Stimulated activated naive B cell treated with anti-CD40 and anti-IgM and Interleukin-4, amounts not matched to agents 10 μg/mL and 1 μg/mL and 100 μg/mL, for 72 hours (primary cell): ENCODE measurements at regions not wholly inside any gene's neighbourhood (a gene's known extent, or its start where the extent isn't known, plus 50 kb on each side); places are given as distances from the start of the nearest gene placed in this dataset.

Source experiments
- ATAC-seq, 2 donors: fragments of 150-1000 bp; cut with Tn5 transposase; replicated peaks; 2 replicates each; pipeline ENCODE4 v1.10.0; 2021; ENCODE audit warnings: moderate library complexity in 1 of 2
- DNase-seq: peaks from one replicate; pipeline ENCODE4 v3.0.0; 2021
- H3K27ac Mint-ChIP-seq: one replicate; pipeline ENCODE4 v1.8.0; 2022; ENCODE audit warnings: mild to moderate bottlenecking, mixed read lengths
- H3K27me3 Mint-ChIP-seq, 2 donors: one replicate each; pipeline ENCODE4 v1.8.0; 2022; ENCODE audit warnings: mixed read lengths in 2 of 2
- H3K36me3 Mint-ChIP-seq, 2 donors: one replicate each; pipeline ENCODE4 v1.8.0; 2022; ENCODE audit warnings: mixed read lengths in 2 of 2, mild to moderate bottlenecking in 1 of 2
- H3K4me1 Mint-ChIP-seq, 2 donors: one replicate each; pipeline ENCODE4 v1.8.0; 2022; ENCODE audit warnings: mixed read lengths in 2 of 2, mild to moderate bottlenecking in 1 of 2
- H3K4me3 Mint-ChIP-seq, 2 donors: one replicate each; pipeline ENCODE4 v1.8.0; 2022; ENCODE audit warnings: mild to moderate bottlenecking in 2 of 2, mixed read lengths in 2 of 2, moderate library complexity in 1 of 2
- H3K9me3 Mint-ChIP-seq, 2 donors: one replicate each; pipeline ENCODE4 v1.8.0; 2022; ENCODE audit warnings: mixed read lengths in 2 of 2, mild to moderate bottlenecking in 1 of 2

- ATAC-seq: no peak
Measured at GRCh38 chr1:175877939-175878737, 134.7 kb upstream of the TNR start.

GRCh38 chr1:175875556-175875955, 132.2 kb upstream of the TNR start:
- ATAC-seq: no peak

More at GRCh38 chr1:175877939-175878737, 134.7 kb upstream of the TNR start:
- no peaks in the 10 kb centered on the region for H3K4me1 Mint-ChIP-seq
- H3K36me3 Mint-ChIP-seq: no peaks in the 10 kb centered on the region
- no peak overlapping the region for H3K27ac Mint-ChIP-seq
- H3K4me3 Mint-ChIP-seq: no peak overlapping the region
- no peak for DNase-seq
- no peaks in the 10 kb centered on the region for H3K27me3 Mint-ChIP-seq
- no peaks in the 10 kb centered on the region for H3K9me3 Mint-ChIP-seq

GRCh38 chr1:175874081-175874480, 130.7 kb upstream of the TNR start:
- no peaks in the 10 kb centered on the region for H3K4me1 Mint-ChIP-seq
- H3K9me3 Mint-ChIP-seq: no peaks in the 10 kb centered on the region
- H3K4me3 Mint-ChIP-seq: no peak overlapping the region
- H3K27me3 Mint-ChIP-seq: no peaks in the 10 kb centered on the region
- H3K36me3 Mint-ChIP-seq: no peaks in the 10 kb centered on the region
- H3K27ac Mint-ChIP-seq: no peak overlapping the region
- ATAC-seq: no peak
- no peak for DNase-seq

More at GRCh38 chr1:175875556-175875955, 132.2 kb upstream of the TNR start:
- no peaks in the 10 kb centered on the region for H3K9me3 Mint-ChIP-seq
- H3K36me3 Mint-ChIP-seq: no peaks in the 10 kb centered on the region
- H3K4me1 Mint-ChIP-seq: no peaks in the 10 kb centered on the region
- H3K4me3 Mint-ChIP-seq: no peak overlapping the region
- DNase-seq: no peak
- no peak overlapping the region for H3K27ac Mint-ChIP-seq
- no peaks in the 10 kb centered on the region for H3K27me3 Mint-ChIP-seq

GRCh38 chr1:175873290-175873935, 130.0 kb upstream of the TNR start:
- DNase-seq (peak; percentile 5), ATAC-seq (peak; percentile 35 to 68)
- Mint-ChIP-seq H3K4me3 (no peak overlapping the region), H3K27ac (no peak overlapping the region), H3K9me3 (no peaks in the 10 kb centered on the region), H3K4me1 (no peaks in the 10 kb centered on the region), H3K36me3 (no peaks in the 10 kb centered on the region), H3K27me3 (no peaks in the 10 kb centered on the region)

GRCh38 chr1:175872588-175872987, 129.2 kb upstream of the TNR start:
- DNase-seq (no peak), ATAC-seq (no peak)
- Mint-ChIP-seq H3K4me1 (no peaks in the 10 kb centered on the region), H3K27ac (no peak overlapping the region), H3K9me3 (no peaks in the 10 kb centered on the region), H3K27me3 (no peaks in the 10 kb centered on the region), H3K4me3 (no peak overlapping the region), H3K36me3 (no peaks in the 10 kb centered on the region)

GRCh38 chr1:175871647-175872046, 128.3 kb upstream of the TNR start:
- H3K36me3 Mint-ChIP-seq: no peaks in the 10 kb centered on the region
- H3K27me3 Mint-ChIP-seq: no peaks in the 10 kb centered on the region
- no peak for DNase-seq
- no peaks in the 10 kb centered on the region for H3K9me3 Mint-ChIP-seq
- ATAC-seq: no peak
- no peak overlapping the region for H3K4me3 Mint-ChIP-seq
- H3K4me1 Mint-ChIP-seq: no peaks in the 10 kb centered on the region
- H3K27ac Mint-ChIP-seq: no peak overlapping the region

- H3K36me3 Mint-ChIP-seq: no peaks in the 10 kb centered on the region
- no peak for DNase-seq
- no peaks in the 10 kb centered on the region for H3K27me3 Mint-ChIP-seq
- H3K27ac Mint-ChIP-seq: no peak overlapping the region
- no peaks in the 10 kb centered on the region for H3K9me3 Mint-ChIP-seq
- H3K4me3 Mint-ChIP-seq: no peak overlapping the region
- H3K4me1 Mint-ChIP-seq: no peaks in the 10 kb centered on the region
- ATAC-seq: no peak
Measured at GRCh38 chr1:175870217-175870616, 126.8 kb upstream of the TNR start.

GRCh38 chr1:175866776-175867175, 123.4 kb upstream of the TNR start:
- ATAC-seq: no peak
- H3K27me3 Mint-ChIP-seq: peaks cover 10 to 15% of the 10 kb centered on the region in 2 donors
- no peak for DNase-seq
- no peaks in the 10 kb centered on the region for H3K36me3 Mint-ChIP-seq
- no peaks in the 10 kb centered on the region for H3K4me1 Mint-ChIP-seq
- H3K4me3 Mint-ChIP-seq: no peak overlapping the region
- no peak overlapping the region for H3K27ac Mint-ChIP-seq
- no peaks in the 10 kb centered on the region for H3K9me3 Mint-ChIP-seq

GRCh38 chr1:175865041-175865766, 121.8 kb upstream of the TNR start:
- H3K4me3 Mint-ChIP-seq: no peak overlapping the region
- peaks cover 10 to 15% of the 10 kb centered on the region in 2 donors for H3K27me3 Mint-ChIP-seq
- no peaks in the 10 kb centered on the region for H3K9me3 Mint-ChIP-seq
- H3K27ac Mint-ChIP-seq: no peak overlapping the region
- ATAC-seq (no peak), DNase-seq (no peak)
- no peaks in the 10 kb centered on the region for H3K36me3 Mint-ChIP-seq
- no peaks in the 10 kb centered on the region for H3K4me1 Mint-ChIP-seq

- Mint-ChIP-seq H3K9me3 (no peaks in the 10 kb centered on the region), H3K36me3 (no peaks in the 10 kb centered on the region), H3K4me1 (no peaks in the 10 kb centered on the region), H3K27me3 (peaks cover 10 to 15% of the 10 kb centered on the region in 2 donors), H3K4me3 (no peak overlapping the region), H3K27ac (no peak overlapping the region)
- DNase-seq (no peak), ATAC-seq (no peak)
Measured at GRCh38 chr1:175864625-175865024, 121.2 kb upstream of the TNR start.

- no peak overlapping the region for H3K27ac Mint-ChIP-seq
- DNase-seq: no peak
- no peaks in the 10 kb centered on the region for H3K4me1 Mint-ChIP-seq
- no peaks in the 10 kb centered on the region for H3K9me3 Mint-ChIP-seq
- H3K36me3 Mint-ChIP-seq: no peaks in the 10 kb centered on the region
- no peak for ATAC-seq
- peaks cover 10 to 15% of the 10 kb centered on the region in 2 donors for H3K27me3 Mint-ChIP-seq
- no peak overlapping the region for H3K4me3 Mint-ChIP-seq
Measured at GRCh38 chr1:175864183-175864582, 120.8 kb upstream of the TNR start.

- DNase-seq: no peak
- no peak for ATAC-seq
- Mint-ChIP-seq H3K4me1 (no peaks in the 10 kb centered on the region), H3K4me3 (no peak overlapping the region), H3K36me3 (no peaks in the 10 kb centered on the region), H3K9me3 (no peaks in the 10 kb centered on the region), H3K27ac (peak overlapping the region; percentile 54), H3K27me3 (peaks cover 10 to 15% of the 10 kb centered on the region in 2 donors)
Measured at GRCh38 chr1:175863299-175864050, 120.1 kb upstream of the TNR start.

- Mint-ChIP-seq H3K9me3 (no peaks in the 10 kb centered on the region), H3K27ac (no peak overlapping the region), H3K4me3 (no peak overlapping the region), H3K36me3 (no peaks in the 10 kb centered on the region), H3K27me3 (peaks cover 14 to 15% of the 10 kb centered on the region in 2 donors), H3K4me1 (no peaks in the 10 kb centered on the region)
- DNase-seq (no peak), ATAC-seq (no peak)
Measured at GRCh38 chr1:175862408-175862807, 119.0 kb upstream of the TNR start.
